Kidney capillary endothelial cell (primary cell): ENCODE measurements at regions not wholly inside any gene's neighbourhood (a gene's known extent, or its start where the extent isn't known, plus 50 kb on each side); places are given as distances from the start of the nearest gene placed in this dataset.
"Not testable (repeated sequence)": the region's sequence is repeated elsewhere in the genome, so short reads cannot be mapped to it uniquely, and the experiment has no call there.

Source experiments
- DNase-seq: peaks from one replicate; pipeline ENCODE4 v3.0.0-alpha.2; 2018; ENCODE audit warnings: low spot score

DNA sequence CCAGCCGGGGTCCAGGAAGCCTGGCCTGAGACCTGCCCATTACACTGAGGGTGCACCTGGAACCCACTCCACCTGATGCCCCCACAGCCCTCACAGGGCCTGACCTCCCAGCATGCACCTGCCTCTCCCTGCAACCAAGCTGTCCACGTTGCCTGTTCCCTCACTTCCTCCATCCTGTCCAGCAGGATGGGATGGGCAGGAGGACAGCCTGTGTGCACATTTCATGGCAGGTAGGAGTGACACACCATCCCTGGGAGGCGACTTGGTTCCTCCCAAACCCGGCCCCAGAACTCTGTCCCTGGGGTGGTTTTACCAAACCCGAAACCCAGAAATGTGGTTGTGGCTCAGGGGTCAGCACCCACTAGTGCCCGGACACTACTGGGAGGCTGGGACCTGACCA is 203.8 kb upstream of the ZNF519 start:
- DNase-seq, result not testable (repeated sequence)

DNA sequence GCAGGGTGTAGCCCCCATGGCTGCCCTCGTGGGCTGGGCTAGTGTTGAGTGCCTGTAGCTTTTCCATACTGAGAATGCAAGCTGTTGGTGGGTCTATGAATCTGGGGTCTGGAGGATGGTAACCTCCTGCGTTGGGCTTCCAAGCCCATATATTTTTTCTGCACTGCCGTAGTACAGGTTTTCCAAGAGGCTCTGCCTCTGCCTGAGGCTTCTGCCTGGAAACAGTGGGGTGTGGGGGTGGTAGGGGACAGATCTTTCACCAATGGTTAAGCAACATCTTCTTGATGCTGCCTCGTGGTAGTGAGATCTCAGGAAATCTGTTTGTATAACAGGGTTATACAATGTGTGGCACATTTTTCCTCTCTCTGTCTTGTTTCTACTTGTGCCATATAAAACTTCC is 189.0 kb upstream of the ZNF519 start:
- DNase-seq, result not testable (repeated sequence)

DNA sequence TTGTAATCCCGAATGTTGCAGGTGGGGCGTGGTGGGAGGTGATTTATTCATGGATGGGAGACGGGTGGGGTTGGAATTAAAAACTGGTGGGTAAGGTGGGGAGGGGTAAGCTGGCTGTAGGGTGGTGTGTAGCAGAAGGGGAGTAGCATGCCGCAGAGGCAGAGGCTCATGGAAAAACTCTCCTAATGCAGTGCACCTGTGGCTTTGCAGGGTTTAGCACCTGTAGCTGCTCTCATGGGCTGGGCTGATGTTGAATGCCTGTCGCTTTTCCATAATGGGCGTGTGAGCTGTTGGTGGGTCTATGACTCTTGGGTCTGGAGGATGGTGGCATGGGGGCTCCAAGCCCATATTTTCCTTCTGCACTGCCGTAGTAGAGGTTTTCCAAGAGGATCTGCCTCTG is 169.0 kb upstream of the ZNF519 start:
- not testable (repeated sequence) for DNase-seq

DNA sequence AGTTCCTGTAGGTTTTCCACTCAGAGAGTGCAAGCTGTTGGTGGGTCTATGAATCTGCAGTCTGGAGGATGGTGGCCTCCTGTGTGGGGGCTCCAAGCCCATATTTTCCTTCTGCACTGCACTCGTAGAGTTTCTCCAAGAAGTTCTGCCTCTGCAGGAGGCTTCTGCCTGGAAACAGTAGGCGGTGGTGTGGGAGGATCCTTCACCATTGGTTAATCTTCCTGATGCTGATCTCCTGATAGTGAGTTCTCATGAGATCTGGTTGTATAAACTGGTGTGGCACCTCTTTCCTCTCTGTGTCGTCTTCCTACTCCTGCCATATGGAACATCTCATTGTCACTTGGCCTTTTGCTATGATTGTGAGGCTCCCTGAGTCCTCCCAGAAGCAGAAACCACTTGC is 162.8 kb upstream of the ZNF519 start:
- not testable (repeated sequence) for DNase-seq

DNA sequence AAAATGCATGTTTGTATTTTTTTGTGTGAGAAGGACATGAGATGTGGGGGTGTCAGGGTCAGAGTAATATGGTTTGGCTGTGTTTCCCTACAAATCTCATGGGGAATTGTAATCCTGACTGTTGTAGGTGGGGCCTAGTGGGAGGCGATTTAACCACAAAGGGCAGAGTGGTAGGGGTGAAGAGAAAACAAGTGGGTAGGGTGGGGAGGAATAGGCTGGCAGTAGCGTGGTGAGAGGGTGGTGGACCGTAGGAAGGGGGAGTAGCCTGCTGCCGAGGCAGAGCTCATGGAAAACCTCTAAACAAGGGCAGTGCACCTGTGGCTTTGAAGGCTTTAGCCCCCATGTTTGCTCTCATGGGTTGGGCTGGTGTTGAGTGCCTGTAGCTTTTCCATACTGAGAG is 152.8 kb upstream of the ZNF519 start:
- no peak for DNase-seq

DNA sequence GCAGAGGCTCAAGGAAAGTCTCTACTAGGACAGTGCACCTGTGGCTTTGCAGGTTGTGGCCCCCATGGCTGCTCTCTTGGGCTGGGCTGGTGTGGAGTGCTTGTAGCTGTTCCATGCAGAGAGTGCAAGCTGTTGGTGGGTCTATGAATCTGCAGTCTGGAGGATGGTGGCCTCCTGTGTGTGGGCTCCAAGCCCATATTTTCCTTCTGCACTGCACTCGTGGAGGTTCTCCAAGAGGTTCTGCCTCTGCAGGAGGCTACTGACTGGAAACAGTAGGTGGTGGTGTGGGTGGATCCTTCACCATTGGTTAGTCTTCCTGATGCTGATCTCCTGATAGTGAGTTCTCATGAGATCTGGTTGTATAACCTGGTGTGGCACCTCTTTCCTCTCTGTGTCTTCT is 143.2 kb upstream of the ZNF519 start:
- DNase-seq, result not testable (repeated sequence)

DNA sequence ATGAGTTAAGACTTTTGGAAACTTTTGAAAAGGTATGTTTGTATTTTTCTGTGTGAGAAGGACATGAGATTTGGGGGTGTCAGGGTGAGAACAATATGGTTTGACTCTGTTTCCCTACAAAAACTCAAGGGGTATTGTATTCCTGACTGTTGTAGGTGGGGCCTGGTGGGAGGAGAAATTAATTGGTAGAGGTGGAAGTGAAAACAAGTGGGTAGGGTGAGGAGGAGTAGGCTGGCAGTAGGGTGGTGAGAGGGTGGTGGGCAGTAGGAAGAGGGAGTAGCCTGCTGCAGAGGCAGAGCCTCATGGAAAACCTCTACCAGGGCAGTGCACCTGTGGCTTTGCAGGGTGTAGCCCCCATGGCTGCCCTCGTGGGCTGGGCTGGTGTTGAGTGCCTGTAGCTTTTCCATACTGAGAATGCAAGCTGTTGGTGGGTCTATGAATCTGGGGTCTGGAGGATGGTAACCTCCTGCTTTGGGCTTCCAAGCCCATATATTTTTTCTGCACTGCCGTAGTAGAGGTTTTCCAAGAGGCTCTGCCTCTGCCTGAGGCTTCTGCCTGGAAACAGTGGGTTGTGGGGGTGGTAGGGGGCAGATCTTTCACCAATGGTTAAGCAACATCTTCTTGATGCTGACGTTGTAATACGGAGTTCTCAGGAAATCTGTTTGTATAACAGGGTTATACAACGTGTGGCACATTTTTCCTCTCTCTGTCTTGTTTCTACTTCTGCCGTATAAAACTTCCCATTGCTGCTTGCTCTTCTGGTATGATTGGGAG is 133.6 kb upstream of the ZNF519 start:
- DNase-seq, result not testable (repeated sequence)

DNA sequence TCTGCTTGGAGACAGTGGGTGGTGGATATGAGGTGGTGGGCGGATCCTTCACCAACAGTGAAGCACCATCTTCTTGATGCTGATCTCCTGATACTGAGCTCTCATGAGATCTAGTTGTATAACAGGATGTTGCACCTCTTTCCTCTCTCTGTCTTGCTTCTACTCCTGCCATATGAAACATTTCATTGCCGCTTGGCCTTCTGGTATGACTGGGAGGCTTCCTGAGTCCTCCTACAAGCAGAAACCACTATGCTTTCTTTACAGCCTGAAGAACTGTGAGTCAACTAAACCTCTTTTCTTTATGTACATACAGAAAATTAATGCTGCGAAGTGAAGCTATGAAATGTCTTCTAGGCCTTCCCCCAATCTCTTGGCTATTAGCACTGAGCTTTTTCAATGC is 130.6 kb upstream of the ZNF519 start:
- not testable (repeated sequence) for DNase-seq

DNA sequence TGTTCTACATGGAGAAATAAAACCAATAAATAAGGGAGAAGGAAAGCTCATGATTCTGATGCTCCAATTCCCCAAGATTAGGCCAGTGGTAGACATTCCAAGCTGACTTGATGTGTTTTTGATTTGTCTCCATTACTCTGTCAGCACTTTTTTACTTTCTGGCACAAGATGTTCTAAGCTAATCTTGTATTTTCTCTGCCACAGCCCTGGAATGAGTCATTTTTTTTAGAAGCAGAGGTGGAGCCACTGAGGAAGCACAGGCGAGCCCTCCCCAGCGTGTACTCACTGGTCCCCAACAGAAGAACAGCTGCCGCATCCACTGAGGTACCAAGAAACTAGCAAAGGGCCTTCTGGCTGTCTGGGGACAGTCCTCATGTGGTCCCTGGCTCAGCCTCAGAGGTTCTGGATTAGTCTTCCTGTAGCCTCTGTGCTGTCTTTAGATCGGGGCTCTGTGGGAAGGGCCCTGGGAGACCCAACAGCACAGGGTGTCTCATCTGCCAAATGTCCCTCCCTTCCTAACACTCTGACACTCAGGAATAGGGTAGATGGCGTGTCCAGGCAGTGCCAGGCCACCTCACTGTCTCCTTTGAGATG is 117.9 kb upstream of the ZNF519 start:
- DNase-seq, result not testable (repeated sequence)

DNA sequence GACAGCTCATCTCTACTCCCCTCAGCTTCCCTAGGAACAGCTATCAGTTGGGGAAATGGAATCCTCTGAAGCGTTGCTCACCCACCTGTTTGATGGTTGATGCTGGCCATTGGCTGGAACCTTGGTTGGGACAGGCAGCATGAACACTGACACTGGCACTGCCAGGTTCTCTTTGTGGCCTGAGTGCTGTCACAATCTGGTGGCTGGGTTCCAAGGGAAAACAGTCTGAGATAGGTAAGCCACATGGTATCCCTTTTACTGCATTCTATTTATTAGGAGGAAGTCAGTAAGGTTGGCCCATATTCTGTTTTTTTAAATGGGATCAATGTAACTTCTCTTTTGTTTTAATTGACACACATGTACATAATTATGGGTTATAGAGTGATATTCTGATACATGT is 107.0 kb upstream of the ZNF519 start:
- not testable (repeated sequence) for DNase-seq

DNA sequence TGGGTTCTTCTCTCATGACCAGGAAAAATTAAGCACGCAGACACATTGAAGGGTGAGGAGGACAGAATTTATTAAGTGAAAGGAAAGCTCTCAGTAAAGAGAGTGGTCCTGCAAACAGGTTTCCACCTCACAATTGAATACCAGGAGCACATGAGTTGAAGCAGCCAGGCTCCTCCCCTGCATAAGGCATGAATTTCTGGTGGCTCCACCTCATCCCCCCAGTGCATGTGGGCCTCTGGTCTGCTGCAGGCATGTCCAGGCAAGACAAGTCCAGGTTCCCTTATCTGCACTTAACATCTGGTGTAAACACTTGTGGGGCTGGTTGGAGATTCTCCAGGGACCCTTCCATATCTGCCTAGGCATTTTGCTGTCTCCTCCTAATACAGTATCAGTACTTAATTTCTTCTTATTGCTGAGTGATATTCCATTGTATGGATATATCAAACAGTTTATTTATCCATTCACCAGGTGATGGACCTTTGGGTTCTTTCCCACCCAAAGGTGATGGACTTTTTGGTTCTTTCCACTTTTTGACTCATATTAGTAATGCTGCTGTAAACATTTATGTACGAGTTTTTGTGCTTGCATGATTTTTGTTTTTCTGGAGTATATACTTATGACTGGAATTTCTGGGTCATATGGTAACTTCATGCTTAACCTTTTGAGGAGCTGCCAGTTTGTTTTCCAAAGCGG is 104.3 kb upstream of the ZNF519 start:
- not testable (repeated sequence) for DNase-seq

DNA sequence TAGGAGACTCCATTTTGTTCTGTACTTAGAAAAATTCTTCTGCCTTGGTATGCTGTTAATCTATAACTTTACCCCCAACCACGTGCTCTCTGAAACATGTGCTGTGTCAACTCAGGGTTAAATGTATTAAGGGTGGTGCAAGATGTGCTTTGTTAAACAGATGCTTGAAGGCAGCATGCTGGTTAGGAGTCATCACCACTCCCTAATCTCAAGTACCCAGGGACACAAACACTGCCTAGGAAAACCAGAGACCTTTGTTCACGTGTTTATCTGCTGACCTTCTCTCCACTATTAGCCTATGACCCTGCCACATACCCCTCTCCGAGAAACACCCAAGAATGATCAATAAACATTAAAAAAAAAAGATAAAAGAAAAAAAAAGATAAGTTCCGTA is 93.0 kb upstream of the ZNF519 start:
- DNase-seq, result not testable (repeated sequence)

DNA sequence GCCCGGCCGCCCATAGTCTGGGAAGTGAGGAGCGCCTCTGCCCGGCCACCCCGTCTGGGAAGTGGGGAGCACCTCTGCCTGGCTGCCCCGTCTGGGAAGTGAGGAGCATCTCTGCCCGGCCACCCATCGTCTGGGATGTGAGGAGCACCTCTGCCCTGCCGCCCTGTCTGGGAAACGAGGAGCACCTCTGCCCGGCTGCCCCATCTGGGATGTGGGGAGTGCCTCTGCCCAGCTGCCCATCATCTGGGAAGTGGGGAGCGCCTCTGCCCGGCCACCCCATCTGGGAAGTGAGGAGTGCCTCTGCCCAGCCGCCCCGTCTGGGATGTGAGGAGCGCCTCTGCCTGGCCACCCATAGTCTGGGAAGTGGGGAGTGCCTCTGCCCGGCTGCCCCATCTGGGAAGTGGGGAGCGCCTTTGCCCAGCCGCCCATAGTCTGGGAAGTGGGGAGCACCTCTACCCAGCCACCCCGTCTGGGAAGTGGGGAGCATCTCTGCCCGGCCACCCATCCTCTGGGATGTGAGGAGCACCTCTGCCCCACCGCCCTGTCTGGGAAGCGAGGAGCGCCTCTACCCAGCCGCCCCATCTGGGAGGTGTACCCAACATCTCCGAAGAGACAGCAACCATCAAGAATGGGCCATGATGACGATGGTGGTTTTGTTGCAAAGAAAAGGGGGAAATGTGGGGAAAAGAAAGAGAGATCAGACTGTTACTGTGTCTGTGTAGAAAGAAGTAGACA is 92.5 kb upstream of the ZNF519 start:
- not testable (repeated sequence) for DNase-seq

DNA sequence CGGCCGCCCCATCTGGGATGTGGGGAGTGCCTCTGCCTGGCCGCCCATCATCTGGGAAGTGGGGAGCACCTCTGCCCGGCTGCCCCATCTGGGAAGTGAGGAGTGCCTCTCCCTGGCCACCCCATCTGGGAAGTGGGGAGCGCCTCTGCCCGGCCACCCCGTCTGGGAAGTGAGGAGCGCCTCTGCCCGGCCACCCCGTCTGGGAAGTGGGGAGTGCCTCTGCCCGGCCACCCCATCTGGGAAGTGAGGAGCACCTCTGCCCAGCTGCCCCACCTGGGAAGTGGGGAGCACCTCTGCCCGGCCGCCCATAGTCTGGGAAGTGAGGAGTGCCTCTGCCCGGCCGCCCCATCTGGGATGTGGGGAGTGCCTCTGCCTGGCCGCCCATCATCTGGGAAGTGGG is 91.7 kb upstream of the ZNF519 start:
- DNase-seq, result not testable (repeated sequence)

DNA sequence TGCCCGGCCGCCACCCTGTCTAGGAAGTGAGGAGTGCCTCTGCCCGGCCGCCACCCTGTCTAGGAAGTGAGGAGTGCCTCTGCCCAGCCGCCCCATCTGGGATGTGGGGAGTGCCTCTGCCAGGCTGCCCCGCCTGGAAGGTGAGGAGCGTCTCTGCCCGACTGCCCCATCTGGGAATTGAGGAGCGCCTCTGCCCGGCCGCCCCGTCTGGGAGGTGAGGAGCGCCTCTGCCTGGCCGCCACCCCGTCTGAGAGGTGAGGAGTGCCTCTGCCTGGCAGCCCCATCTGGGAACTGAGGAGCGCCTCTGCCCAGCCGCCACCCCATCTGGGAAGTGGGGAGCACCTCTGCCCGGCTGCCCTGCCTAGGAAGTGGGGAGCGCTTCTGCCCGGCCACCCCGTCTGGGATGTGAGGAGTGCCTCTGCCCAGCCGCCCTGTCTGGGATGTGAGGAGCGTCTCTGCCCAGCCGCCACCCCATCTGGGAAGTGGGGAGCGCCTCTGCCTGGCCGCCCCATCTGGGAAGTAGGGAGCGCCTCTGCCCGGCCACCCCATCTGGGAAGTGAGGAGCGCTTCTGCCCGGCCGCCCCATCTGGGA is 91.1 kb upstream of the ZNF519 start:
- DNase-seq, result not testable (repeated sequence)

DNA sequence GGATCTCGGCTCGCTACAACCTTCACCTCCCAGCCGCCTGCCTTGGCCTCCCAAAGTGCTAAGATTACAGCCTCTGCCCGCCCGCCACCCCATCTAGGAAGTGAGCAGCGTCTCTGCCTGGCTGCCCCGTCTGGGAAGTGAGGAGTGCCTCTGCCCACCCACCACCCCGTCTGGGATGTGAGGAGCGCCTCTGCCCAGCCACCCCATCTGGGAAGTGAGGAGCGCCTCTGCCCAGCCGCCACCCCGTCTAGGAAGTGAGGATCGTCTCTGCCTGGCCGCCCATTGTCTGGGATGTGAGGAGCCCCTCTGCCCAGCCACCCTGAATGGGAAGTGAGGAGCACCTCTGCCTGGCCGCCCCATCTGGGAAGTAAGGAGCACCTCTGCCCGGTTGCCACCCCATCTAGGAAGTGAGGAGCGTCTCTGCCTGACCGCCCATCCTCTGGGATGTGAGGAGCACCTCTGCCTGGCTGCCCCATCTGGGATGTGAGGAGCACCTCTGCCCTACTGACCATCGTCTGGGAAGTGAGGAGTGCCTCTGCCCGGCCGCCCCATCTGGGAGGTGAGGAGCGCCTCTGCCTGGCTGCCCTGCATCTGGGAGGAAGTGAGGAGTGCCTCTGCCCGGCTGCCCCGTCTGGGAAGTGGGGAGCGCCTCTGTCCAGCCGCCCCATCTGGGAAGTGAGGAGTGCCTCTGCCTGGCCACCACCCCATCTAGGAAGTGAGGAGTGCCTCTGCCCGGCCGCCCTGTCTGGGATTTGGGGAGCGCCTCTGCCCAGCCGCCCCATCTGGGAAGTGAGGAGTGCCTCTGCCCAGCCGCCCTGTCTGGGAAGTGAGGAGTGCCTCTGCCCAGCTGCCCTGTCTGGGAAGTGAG is 90.4 kb upstream of the ZNF519 start:
- not testable (repeated sequence) for DNase-seq

DNA sequence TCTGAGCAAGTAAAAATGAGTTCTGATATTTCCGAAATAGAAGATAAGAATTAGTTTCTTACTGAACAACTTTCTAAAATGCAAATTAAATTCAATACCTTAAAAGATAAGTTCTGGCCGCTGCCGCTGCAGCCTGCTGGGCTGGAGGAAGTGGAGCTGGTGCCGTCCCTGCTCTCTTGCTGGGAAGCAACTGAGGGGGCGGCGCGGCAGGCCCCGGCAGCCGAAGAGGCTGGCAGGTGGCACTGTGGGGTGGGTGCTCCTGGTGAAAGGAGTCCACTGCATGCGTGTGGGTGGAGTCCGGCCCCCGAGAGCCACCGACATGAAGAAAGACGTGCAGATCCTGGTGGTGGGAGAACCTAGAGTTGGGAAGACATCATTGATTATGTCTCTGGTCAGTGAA is 89.5 kb upstream of the ZNF519 start:
- no peak for DNase-seq

DNA sequence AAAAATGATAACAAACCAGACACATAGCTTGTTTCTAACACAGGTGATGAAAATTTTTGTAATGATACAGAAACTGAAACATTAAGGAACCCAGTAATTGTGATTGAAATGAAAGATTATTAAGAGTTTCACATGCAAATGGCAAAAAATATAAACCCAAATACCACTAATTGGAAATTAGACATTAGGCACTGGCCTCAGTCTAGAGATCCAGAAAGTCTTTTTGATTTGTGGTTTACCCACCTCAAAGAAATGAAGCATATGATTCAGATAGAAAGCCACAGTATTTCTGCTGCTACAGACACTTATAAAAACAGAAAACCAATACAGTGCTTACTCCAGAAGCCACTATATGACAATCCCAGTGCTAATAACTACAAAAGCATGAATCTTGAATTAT is 83.7 kb upstream of the ZNF519 start:
- DNase-seq, result not testable (repeated sequence)

DNA sequence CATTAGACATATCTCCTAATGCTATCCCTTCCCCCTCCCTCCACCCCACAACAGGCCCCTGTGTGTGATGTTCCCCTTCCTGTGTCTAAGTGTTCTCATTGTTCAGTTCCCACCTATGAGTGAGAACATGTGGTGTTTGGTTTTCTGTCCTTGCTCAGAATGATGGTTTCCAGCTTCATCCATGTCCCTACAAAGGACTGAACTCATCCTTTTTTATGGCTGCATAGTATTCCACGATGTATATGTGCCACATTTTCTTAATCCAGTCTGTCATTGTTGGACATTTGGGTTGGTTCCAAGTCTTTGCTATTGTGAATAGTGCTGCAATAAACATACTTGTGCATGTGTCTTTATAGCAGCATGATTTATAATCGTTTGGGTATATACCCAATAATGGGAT is 71.2 kb upstream of the ZNF519 start:
- not testable (repeated sequence) for DNase-seq

DNA sequence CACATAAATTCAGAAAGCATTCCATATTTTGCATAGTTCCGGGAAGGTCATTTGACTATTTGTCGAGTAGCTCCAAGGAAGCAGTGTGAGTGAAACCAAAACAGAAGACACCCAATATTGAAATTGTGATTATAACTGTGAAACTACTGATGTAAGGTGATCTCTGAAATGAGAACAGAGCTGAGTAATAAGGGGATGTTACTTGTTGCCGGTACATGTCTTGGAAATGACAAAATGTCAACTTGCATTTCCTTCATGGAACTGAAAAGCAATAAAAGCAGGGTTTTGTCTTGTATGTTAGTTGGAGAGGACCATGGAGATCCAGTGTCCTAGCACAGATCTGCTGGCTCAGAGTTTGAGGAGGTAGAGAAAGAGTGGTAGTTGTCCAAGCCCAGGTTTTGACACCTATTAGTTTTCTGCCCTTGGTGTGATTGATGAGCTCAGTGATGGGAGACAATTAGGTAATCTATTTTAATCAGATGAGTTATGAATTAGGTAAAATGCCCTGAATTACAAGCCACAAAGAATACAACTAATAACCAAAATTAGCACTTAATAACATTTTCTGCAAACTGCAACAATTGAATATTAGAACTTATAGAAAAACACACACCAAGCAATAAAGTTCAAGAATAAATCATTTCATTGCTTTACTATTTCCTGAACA is 58.7 kb upstream of the ZNF519 start:
- not testable (repeated sequence) for DNase-seq
